Right lobe of liver (tissue), 6 donors: ENCODE measurements at regions not wholly inside any gene's neighbourhood (a gene's known extent, or its start where the extent isn't known, plus 50 kb on each side); places are given as distances from the start of the nearest gene placed in this dataset.

ENCODE experiments used
- ATAC-seq, 4 donors: fragments of 200-7000 bp; cut with Tn5 transposase; one replicate each; pipeline ENCODE4 v1.9.1; 2020; ENCODE audit warnings: mild to moderate bottlenecking in 4 of 4, moderate library complexity in 4 of 4
- DNase-seq, 3 donors: peaks; one replicate each; pipeline ENCODE4 v3.0.0-alpha.2; 2020
- H3K27ac ChIP-seq, 3 donors: fragments of 200-600 bp; one replicate each; pipeline ENCODE4 v1.8.0; 2022
- H3K27me3 ChIP-seq, 2 donors: fragments of 200-600 bp; one replicate each; pipeline ENCODE4 v1.8.0; 2022
- H3K36me3 ChIP-seq, 4 donors: fragments of 200-600 bp; sonication (generic) in 1 of 4; one replicate each; pipeline versions ENCODE4 v1.5.1 to v1.8.0; 2017 to 2022; ENCODE audit warnings: control low read depth in 1 of 4
- H3K4me1 ChIP-seq, 4 donors: fragments of 200-600 bp; sonication (generic) in 1 of 4; one replicate each; pipeline versions ENCODE4 v1.5.1 to v1.8.0; 2017 to 2022; ENCODE audit warnings: control low read depth in 1 of 4
- H3K4me3 ChIP-seq, 3 donors: fragments of 200-600 bp; one replicate each; pipeline ENCODE4 v1.8.0; 2022
- H3K9me3 ChIP-seq, 4 donors: fragments of 200-600 bp; sonication (generic) in 1 of 4; one replicate each; pipeline versions ENCODE4 v1.5.1 to v1.8.0; 2017 to 2022; ENCODE audit warnings: control low read depth in 1 of 4
- POLR2A ChIP-seq: fragments of 450-650 bp; IDR thresholded peaks from one replicate; pipeline ENCODE4 v1.6.1; 2017; ENCODE audit warnings: antibody characterized with exemption, mild to moderate bottlenecking
- WGBS: methylation state at CpG from one replicate; pipeline ENCODE4 v1.1.6; 2018; ENCODE audit warnings: low coverage, low lambda C conversion rate; ENCODE audit not compliant: insufficient coverage; ENCODE audit errors: missing lambda C conversion rate; 5-methylcytosine and 5-hydroxymethylcytosine counted together
- intact Hi-C, 2 donors: fragments of 100-400 bp; cut with DNase I; formaldehyde crosslinking; loops; one replicate each; pipeline versions ENCODE4 v1.11.2 to v1.14.1; 2022
- TF ChIP-seq, protein P1 (sequence below), 4 donors: fragments of 200-600 bp in 3 of 4; fragments of 450-650 bp in 1 of 4; IDR thresholded peaks; one replicate each; pipeline versions ENCODE4 v1.5.1 to v1.8.0; 2016 to 2022; ENCODE audit warnings: antibody characterized with exemption in 4 of 4, mild to moderate bottlenecking in 2 of 4
- donor health status: DM: no; HTN: yes; CAD: no.
- donor health status: DM: no; HTN: no; CAD: no.
- donor health status: DM: no; HTN: no; CAD: no.
- donor health status: DM: no; HTN: yes; CAD: no.
- donor health status: DM: no; HTN: yes; CAD: no.

- no peaks in the 10 kb centered on the region for H3K4me1 ChIP-seq
- TF ChIP-seq, protein P1, sequence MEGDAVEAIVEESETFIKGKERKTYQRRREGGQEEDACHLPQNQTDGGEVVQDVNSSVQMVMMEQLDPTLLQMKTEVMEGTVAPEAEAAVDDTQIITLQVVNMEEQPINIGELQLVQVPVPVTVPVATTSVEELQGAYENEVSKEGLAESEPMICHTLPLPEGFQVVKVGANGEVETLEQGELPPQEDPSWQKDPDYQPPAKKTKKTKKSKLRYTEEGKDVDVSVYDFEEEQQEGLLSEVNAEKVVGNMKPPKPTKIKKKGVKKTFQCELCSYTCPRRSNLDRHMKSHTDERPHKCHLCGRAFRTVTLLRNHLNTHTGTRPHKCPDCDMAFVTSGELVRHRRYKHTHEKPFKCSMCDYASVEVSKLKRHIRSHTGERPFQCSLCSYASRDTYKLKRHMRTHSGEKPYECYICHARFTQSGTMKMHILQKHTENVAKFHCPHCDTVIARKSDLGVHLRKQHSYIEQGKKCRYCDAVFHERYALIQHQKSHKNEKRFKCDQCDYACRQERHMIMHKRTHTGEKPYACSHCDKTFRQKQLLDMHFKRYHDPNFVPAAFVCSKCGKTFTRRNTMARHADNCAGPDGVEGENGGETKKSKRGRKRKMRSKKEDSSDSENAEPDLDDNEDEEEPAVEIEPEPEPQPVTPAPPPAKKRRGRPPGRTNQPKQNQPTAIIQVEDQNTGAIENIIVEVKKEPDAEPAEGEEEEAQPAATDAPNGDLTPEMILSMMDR (IDR thresholded peaks at IDR 0.05), result no peak
- TF ChIP-seq POLR2A, result no peak
- no peak overlapping the region for H3K27ac ChIP-seq
- no peaks in the 10 kb centered on the region for H3K27me3 ChIP-seq
- no peaks in the 10 kb centered on the region for H3K9me3 ChIP-seq
- DNase-seq, result no peak
- ATAC-seq, result no peak
- 76% methylated on average over 11 of the region's 11 CpGs for WGBS
- H3K4me3 ChIP-seq, result no peak overlapping the region
- intact Hi-C loops, result no loop called here
- no peaks in the 10 kb centered on the region for H3K36me3 ChIP-seq
Observed at GRCh38 chr5:3025392-3025791, 273.9 kb upstream of the IRX2 start.

DNA sequence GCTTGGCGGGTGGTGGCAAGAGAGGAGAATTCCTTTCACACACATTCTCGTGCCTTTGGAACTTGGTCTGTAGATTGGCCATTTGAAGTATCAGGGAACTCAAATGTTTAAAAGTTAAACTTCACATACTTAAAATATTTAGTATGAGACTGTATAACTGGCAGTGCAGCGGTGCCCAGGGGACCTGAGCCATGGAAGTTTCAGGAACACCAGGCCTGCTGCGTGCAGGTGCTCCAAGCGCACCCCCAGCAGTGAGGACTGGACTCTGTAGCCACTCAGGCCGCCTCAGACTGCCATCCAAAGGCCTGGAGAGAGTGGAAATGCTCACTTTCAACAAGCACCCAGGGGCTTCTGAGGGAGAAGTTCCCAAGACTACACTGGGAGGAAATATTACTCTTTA, 273.5 kb upstream of the IRX2 start:
- H3K36me3 ChIP-seq, result no peaks in the 10 kb centered on the region
- intact Hi-C loops, result no loop called here
- no peaks in the 10 kb centered on the region for H3K4me1 ChIP-seq
- ATAC-seq (no peak), DNase-seq (no peak)
- H3K4me3 ChIP-seq, result no peak overlapping the region
- H3K27me3 ChIP-seq, result no peaks in the 10 kb centered on the region
- no peaks in the 10 kb centered on the region for H3K9me3 ChIP-seq
- H3K27ac ChIP-seq, result no peak overlapping the region
- TF ChIP-seq, protein P1 (IDR thresholded peaks at IDR 0.05), result no peak
- TF ChIP-seq POLR2A, result no peak
- 40% methylated on average over 3 of the region's 6 CpGs for WGBS

DNA sequence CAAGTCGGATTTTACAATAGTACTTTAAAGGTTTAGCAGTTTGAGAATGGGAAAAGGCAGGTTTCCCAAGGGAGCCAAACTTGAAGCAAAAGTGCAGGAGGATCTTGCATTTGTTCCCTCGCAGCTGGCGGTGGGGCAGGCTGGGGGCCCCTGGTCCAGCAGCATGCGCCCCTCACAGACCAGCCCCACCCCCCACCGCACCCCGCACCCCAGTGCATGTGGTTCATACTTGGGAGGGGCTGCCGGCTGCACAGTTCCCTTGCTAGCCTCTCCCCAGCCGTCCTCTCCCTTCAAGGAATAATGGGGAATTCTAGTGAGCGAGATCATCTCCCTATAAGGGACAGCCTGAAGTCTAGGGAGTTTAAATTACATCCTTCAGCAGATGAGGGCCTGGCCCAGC, 273.1 kb upstream of the IRX2 start:
- no peak overlapping the region for H3K4me3 ChIP-seq
- intact Hi-C loops, result no loop called here
- no peaks in the 10 kb centered on the region for H3K9me3 ChIP-seq
- no peaks in the 10 kb centered on the region for H3K27me3 ChIP-seq
- TF ChIP-seq, protein P1 (IDR thresholded peaks at IDR 0.05), result no peak
- TF ChIP-seq POLR2A, result no peak
- H3K4me1 ChIP-seq, result no peaks in the 10 kb centered on the region
- H3K36me3 ChIP-seq, result no peaks in the 10 kb centered on the region
- ATAC-seq (no peak), DNase-seq (no peak)
- H3K27ac ChIP-seq, result no peak overlapping the region
- 26% methylated on average over 3 of the region's 9 CpGs for WGBS

DNA sequence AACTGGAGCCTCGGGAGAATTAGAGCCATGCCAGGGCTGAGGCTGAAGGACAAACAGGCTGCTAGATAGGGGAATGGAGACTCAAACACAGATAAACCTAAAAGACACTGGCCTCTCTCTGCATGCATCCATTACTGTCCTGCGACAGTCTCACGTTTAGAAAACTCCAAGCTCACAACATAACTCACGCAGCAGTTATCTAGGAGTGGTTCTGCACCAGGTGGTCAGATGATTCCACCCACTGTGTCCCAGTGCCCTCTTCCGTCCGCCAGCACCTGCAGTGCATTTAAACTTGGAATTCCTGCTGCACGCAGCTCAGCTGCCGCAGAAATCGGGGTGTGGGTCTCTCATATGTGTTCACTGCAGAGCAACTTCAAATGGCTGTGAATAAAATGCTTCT, 272.6 kb upstream of the IRX2 start:
- intact Hi-C loops, result no loop called here
- Histone ChIP-seq H3K4me3 (no peak overlapping the region), H3K27me3 (no peaks in the 10 kb centered on the region), H3K36me3 (no peaks in the 10 kb centered on the region), H3K4me1 (no peaks in the 10 kb centered on the region), H3K9me3 (no peaks in the 10 kb centered on the region), H3K27ac (no peak overlapping the region)
- DNase-seq (no peak), ATAC-seq (no peak)
- WGBS, result 42% methylated on average over 7 of the region's 9 CpGs
- TF ChIP-seq POLR2A, result no peak
- TF ChIP-seq, protein P1 (IDR thresholded peaks at IDR 0.05), result no peak

GRCh38 chr5:3023656-3024055, 272.2 kb upstream of the IRX2 start:
- intact Hi-C loops, result no loop called here
- H3K27me3 ChIP-seq, result no peaks in the 10 kb centered on the region
- no peak for DNase-seq
- ATAC-seq, result no peak
- no peak overlapping the region for H3K4me3 ChIP-seq
- H3K4me1 ChIP-seq, result no peaks in the 10 kb centered on the region
- no peaks in the 10 kb centered on the region for H3K36me3 ChIP-seq
- H3K27ac ChIP-seq, result no peak overlapping the region
- H3K9me3 ChIP-seq, result no peaks in the 10 kb centered on the region
- 55% methylated on average over 11 of the region's 12 CpGs for WGBS
- TF ChIP-seq POLR2A, result no peak
- TF ChIP-seq, protein P1 (IDR thresholded peaks at IDR 0.05), result no peak
